ENCODE measurements at regions not wholly inside any gene's neighbourhood (a gene's known extent, or its start where the extent isn't known, plus 50 kb on each side); places are given as distances from the start of the nearest gene placed in this dataset.

- Histone ChIP-seq H3K36me3 (ENCODE audit: low read depth, low read length) (no peaks in the 10 kb centered on the region), H3K79me2 (ENCODE audit: low read length) (no peaks in the 10 kb centered on the region), H3K4me2 (ENCODE audit: low read length) (no peak overlapping the region), H3K27me3 (ENCODE audit: low read length) (no peaks in the 10 kb centered on the region), H2AFZ (ENCODE audit: low read length) (no peak overlapping the region), H4K20me1 (ENCODE audit: low read length) (no peaks in the 10 kb centered on the region), H3K9me2 (replicated peaks; ENCODE audit: low read length) (no peaks in the 10 kb centered on the region), H3F3A (ENCODE audit: low read length, unreplicated experiment) (no peaks in the 10 kb centered on the region), H3K4me1 (ENCODE audit: insufficient read depth, low read length) (no peaks in the 10 kb centered on the region), H3K4me3 (ENCODE audit: low read length) (no peak overlapping the region), H3K27ac (ENCODE audit: low read length) (no peak overlapping the region), H3K9me3 (ENCODE audit: low read length) (no peaks in the 10 kb centered on the region), H3K9ac (ENCODE audit: low read length) (no peak overlapping the region)
- ATAC-seq = no peak
- ChIA-PET CTCF (no interaction called here), POLR2A (ENCODE audit: unreplicated experiment) (no interaction called here)
- BruUV-seq (replicated peaks) = no TSS peak
- intact Hi-C loops (cut with micrococcal nuclease) = no loop called here
- TF ChIP-seq EZH2 (IDR thresholded peaks at IDR 0.05; ENCODE audit: low read length, unreplicated experiment) (no peak), EZH2phosphoT487 (IDR thresholded peaks at IDR 0.05; ENCODE audit: borderline replicate concordance, low read length) (no peak), CTCF (conservative IDR thresholded peaks at IDR 0.05; ENCODE audit: low read depth, low read length) (no peak)
- DNase-seq = no peak
Observed at GRCh38 chr9:14524873-14525515, 168.2 kb downstream of the ZDHHC21 start.

DNA sequence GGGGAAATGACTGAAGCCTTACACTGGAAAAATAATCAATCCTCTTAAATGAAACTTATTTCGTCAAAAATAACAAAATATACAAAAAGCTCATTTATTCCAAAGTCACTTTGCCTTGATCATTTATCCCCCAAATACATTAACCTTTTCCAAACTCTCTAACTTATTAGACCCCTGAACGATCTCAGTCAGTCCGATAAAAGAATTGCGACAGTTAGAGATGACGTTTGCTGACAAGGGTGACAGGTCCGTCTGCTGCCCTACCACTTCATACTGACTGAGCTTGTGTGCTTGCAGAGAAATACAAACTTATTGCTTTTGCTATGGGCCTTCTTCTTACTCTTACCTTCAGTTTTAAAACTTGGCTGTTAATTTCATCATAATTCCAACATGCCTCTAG, 169.7 kb downstream of the ZDHHC21 start:
- BruUV-seq (replicated peaks) = no TSS peak
- TF ChIP-seq EZH2 (IDR thresholded peaks at IDR 0.05; ENCODE audit: low read length, unreplicated experiment) = no peak
- TF ChIP-seq CTCF (conservative IDR thresholded peaks at IDR 0.05; ENCODE audit: low read depth, low read length) = no peak
- no peak for TF ChIP-seq EZH2phosphoT487 (IDR thresholded peaks at IDR 0.05; ENCODE audit: borderline replicate concordance, low read length)
- Histone ChIP-seq H3K4me3 (ENCODE audit: low read length) (no peak overlapping the region), H4K20me1 (ENCODE audit: low read length) (no peaks in the 10 kb centered on the region), H3K9me3 (ENCODE audit: low read length) (no peaks in the 10 kb centered on the region), H2AFZ (ENCODE audit: low read length) (no peak overlapping the region), H3K4me1 (ENCODE audit: insufficient read depth, low read length) (no peaks in the 10 kb centered on the region), H3K9ac (ENCODE audit: low read length) (no peak overlapping the region), H3K79me2 (ENCODE audit: low read length) (no peaks in the 10 kb centered on the region), H3K27ac (ENCODE audit: low read length) (no peak overlapping the region), H3K36me3 (ENCODE audit: low read depth, low read length) (no peaks in the 10 kb centered on the region), H3F3A (ENCODE audit: low read length, unreplicated experiment) (no peaks in the 10 kb centered on the region), H3K27me3 (ENCODE audit: low read length) (no peaks in the 10 kb centered on the region), H3K4me2 (ENCODE audit: low read length) (no peak overlapping the region), H3K9me2 (replicated peaks; ENCODE audit: low read length) (no peaks in the 10 kb centered on the region)
- ChIA-PET CTCF (no interaction called here), POLR2A (ENCODE audit: unreplicated experiment) (no interaction called here)
- ATAC-seq = no peak
- no peak for DNase-seq
- intact Hi-C loops (cut with micrococcal nuclease) = no loop called here

- no peaks in the 10 kb centered on the region for H3K27me3 ChIP-seq (ENCODE audit: low read length)
- no peak overlapping the region for H3K4me3 ChIP-seq (ENCODE audit: low read length)
- no peak for TF ChIP-seq CTCF (conservative IDR thresholded peaks at IDR 0.05; ENCODE audit: low read depth, low read length)
- TF ChIP-seq EZH2phosphoT487 (IDR thresholded peaks at IDR 0.05; ENCODE audit: borderline replicate concordance, low read length) = no peak
- TF ChIP-seq EZH2 (IDR thresholded peaks at IDR 0.05; ENCODE audit: low read length, unreplicated experiment) = no peak
- no peaks in the 10 kb centered on the region for H3K4me1 ChIP-seq (ENCODE audit: insufficient read depth, low read length)
- no peaks in the 10 kb centered on the region for H3K9me2 ChIP-seq (replicated peaks; ENCODE audit: low read length)
- no peak overlapping the region for H3K9ac ChIP-seq (ENCODE audit: low read length)
- ATAC-seq (no peak), DNase-seq (no peak)
- ChIA-PET CTCF (no interaction called here), POLR2A (ENCODE audit: unreplicated experiment) (no interaction called here)
- BruUV-seq (replicated peaks) = no TSS peak
- H2AFZ ChIP-seq (ENCODE audit: low read length) = no peak overlapping the region
- no peaks in the 10 kb centered on the region for H3K9me3 ChIP-seq (ENCODE audit: low read length)
- no peaks in the 10 kb centered on the region for H3K36me3 ChIP-seq (ENCODE audit: low read depth, low read length)
- no peak overlapping the region for H3K4me2 ChIP-seq (ENCODE audit: low read length)
- no peaks in the 10 kb centered on the region for H3K79me2 ChIP-seq (ENCODE audit: low read length)
- intact Hi-C loops (cut with micrococcal nuclease) = no loop called here
- H3F3A ChIP-seq (ENCODE audit: low read length, unreplicated experiment) = no peaks in the 10 kb centered on the region
- H4K20me1 ChIP-seq (ENCODE audit: low read length) = no peaks in the 10 kb centered on the region
- H3K27ac ChIP-seq (ENCODE audit: low read length) = no peak overlapping the region
Observed at GRCh38 chr9:14522627-14523379, 170.4 kb downstream of the ZDHHC21 start.

Measured in PC-3 (cell line).